ENCODE measurements at regions not wholly inside any gene's neighbourhood (a gene's known extent, or its start where the extent isn't known, plus 50 kb on each side); places are given as distances from the start of the nearest gene placed in this dataset.

GRCh38 chr7:86943447-86943846, 116.0 kb downstream of the ELAPOR2 start:
- H3K36me3 ChIP-seq = peaks cover 0 to 13% (median 0%) of the 10 kb centered on the region in 9 donors
- no peak overlapping the region for H3K27ac ChIP-seq
- H3K27me3 ChIP-seq = no peaks in the 10 kb centered on the region
- WGBS, 2 donors = 90 to 100% methylated on average over 1 of the region's 1 CpG
- H3K4me3 ChIP-seq = no peak overlapping the region
- ATAC-seq (no peak), DNase-seq (no peak)
- intact Hi-C loops (cut with DNase I) = loop anchor here in 5 of 10 donors (5.0 to 10.0 kb wide), 3 partner anchors 111 to 294 kb away; partner anchors contain the start of gene ELAPOR2 (in 1 of the 5)
- no peak for TF ChIP-seq CTCF (IDR thresholded peaks at IDR 0.05)
- no peaks in the 10 kb centered on the region for H3K9me3 ChIP-seq
- peaks cover 0 to 8% (median 0%) of the 10 kb centered on the region in 9 donors for H3K4me1 ChIP-seq

- ATAC-seq = no peak
- peaks cover 0 to 13% (median 0%) of the 10 kb centered on the region in 9 donors for H3K36me3 ChIP-seq
- no peak for DNase-seq
- intact Hi-C loops (cut with DNase I) = loop anchor here in 5 of 10 donors (5.0 to 10.0 kb wide), 3 partner anchors 112 to 294 kb away; partner anchors contain the start of gene ELAPOR2 (in 1 of the 5)
- H3K4me1 ChIP-seq = peaks cover 0 to 4% (median 0%) of the 10 kb centered on the region in 9 donors
- no peaks in the 10 kb centered on the region for H3K9me3 ChIP-seq
- H3K27me3 ChIP-seq = no peaks in the 10 kb centered on the region
- WGBS, 2 donors = 30 to 48% methylated on average over 2 of the region's 2 CpGs
- TF ChIP-seq CTCF (IDR thresholded peaks at IDR 0.05) = no peak
- no peak overlapping the region for H3K27ac ChIP-seq
- H3K4me3 ChIP-seq = no peak overlapping the region
These were observed 116.5 kb downstream of the ELAPOR2 start for GRCh38 chr7:86942995-86943394.

DNA sequence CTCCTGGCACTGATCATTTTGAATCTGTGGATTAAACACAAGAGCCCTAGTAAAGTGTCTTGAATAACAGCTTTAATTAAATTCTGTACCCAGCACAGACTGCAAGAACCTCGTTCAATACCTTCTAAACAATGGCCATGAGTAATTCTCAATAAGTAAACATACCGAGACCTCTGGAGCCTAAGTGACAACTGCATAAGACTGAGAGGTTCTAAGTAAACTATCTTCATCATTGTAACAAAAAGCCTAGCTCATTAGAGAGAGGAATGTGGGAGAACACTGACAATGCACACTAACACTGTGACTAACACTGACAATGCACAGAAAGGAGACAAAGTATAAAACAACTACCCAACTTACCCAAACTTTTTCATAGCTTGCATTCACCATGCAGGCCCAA, 117.4 kb downstream of the ELAPOR2 start:
- intact Hi-C loops (cut with DNase I) = loop anchor here in 5 of 10 donors (5.0 to 10.0 kb wide), 3 partner anchors 113 to 295 kb away; partner anchors contain the start of gene ELAPOR2 (in 1 of the 5)
- H3K27ac ChIP-seq = no peak overlapping the region
- H3K9me3 ChIP-seq = no peaks in the 10 kb centered on the region
- H3K27me3 ChIP-seq = no peaks in the 10 kb centered on the region
- DNase-seq (no peak), ATAC-seq (no peak)
- H3K4me1 ChIP-seq = no peaks in the 10 kb centered on the region
- WGBS, 2 donors = 89 to 91% methylated on average over 2 of the region's 2 CpGs
- no peak overlapping the region for H3K4me3 ChIP-seq
- peaks cover 0 to 22% (median 0%) of the 10 kb centered on the region in 9 donors for H3K36me3 ChIP-seq
- TF ChIP-seq CTCF (IDR thresholded peaks at IDR 0.05) = no peak

DNA sequence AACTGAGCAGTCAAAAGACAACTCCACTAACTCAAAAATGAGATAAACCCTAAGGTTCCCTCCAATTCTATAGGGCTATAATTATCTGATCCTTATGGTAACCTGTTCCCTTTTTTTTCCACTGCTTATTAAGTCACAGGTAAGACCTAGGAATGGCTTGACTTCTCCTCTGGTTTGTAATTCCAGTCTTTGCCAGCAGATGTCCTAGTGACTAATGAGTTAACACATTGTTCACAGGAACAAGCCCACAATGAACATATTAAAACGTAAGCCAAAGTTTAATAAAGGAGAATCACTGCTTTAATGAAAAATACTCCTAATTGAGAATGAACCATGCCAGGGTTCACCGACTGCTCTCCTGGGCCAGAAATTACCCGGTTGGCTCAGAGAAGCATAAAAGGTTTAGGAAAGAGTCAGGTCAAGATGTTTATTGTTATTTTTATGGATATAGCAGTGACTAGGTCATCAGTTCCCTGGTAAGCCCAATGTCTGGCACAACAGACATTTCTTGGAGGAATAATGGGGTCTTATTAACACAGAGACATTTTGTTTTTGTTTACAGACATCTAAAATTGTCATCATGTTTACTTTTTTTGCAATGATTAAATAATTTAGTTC, 120.1 kb downstream of the ELAPOR2 start:
- no peak overlapping the region for H3K4me3 ChIP-seq
- no peaks in the 10 kb centered on the region for H3K4me1 ChIP-seq
- peak; percentile 35 to 80 (median 73) for TF ChIP-seq CTCF (IDR thresholded peaks at IDR 0.05)
- H3K27me3 ChIP-seq = no peaks in the 10 kb centered on the region
- intact Hi-C loops (cut with DNase I) = loop anchor here in 9 of 10 donors (1.0 to 10.0 kb wide), 8 partner anchors 115 to 298 kb away; partner anchors contain the start of gene ELAPOR2 (in 3 of the 9)
- ATAC-seq (peak in 6 of 8 donors; percentile 43 to 73 (median 55)), DNase-seq (peak in 1 of 2 donors; percentile 66)
- H3K36me3 ChIP-seq = peaks cover 0 to 22% (median 0%) of the 10 kb centered on the region in 9 donors
- no peak overlapping the region for H3K27ac ChIP-seq
- 11 to 18% methylated on average over 3 of the region's 3 CpGs for WGBS, 2 donors
- H3K9me3 ChIP-seq = no peaks in the 10 kb centered on the region

Data from heart right ventricle (tissue), 16 donors.